GM12878 (cell line): ENCODE measurements at regions not wholly inside any gene's neighbourhood (a gene's known extent, or its start where the extent isn't known, plus 50 kb on each side); places are given as distances from the start of the nearest gene placed in this dataset.

Experiments
- BACH1 ChIP-seq: fragments of 450-650 bp; IDR thresholded peaks from 2 replicates; pipeline ENCODE4 v1.6.1; 2017; ENCODE audit warnings: mild to moderate bottlenecking, borderline replicate concordance
- CTCF ChIP-seq, 3 experiments: IDR thresholded peaks in 2 of 3; conservative IDR thresholded peaks in 1 of 3; 2 replicates each; pipeline ENCODE4 v1.5.1; 2011; ENCODE audit warnings: low read depth in 3 of 3, low read length in 3 of 3, mild to moderate bottlenecking in 3 of 3, control low read depth in 2 of 3, moderate library complexity in 2 of 3, inconsistent platforms in 1 of 3, mixed read lengths in 1 of 3; ENCODE audit not compliant: control insufficient read depth in 2 of 3, insufficient read depth in 1 of 3; ENCODE audit errors: extremely low read depth in 1 of 3
- HDAC2 ChIP-seq: fragments of 200-600 bp; sonication (generic); IDR thresholded peaks from 2 replicates; pipeline ENCODE4 v1.6.1; 2017
- HDAC6 ChIP-seq: fragments of 200-600 bp; sonication (generic); IDR thresholded peaks from one replicate; pipeline ENCODE4 v1.8.0; 2017; ENCODE audit warnings: antibody characterized with exemption; ENCODE audit not compliant: unreplicated experiment
- JUNB ChIP-seq: IDR thresholded peaks from 2 replicates; pipeline ENCODE4 v1.6.1; 2016; ENCODE audit warnings: antibody characterized with exemption, mild to moderate bottlenecking
- JUND ChIP-seq: IDR thresholded peaks from 2 replicates; pipeline ENCODE4 v1.6.1; 2012; ENCODE audit warnings: low read depth, mild to moderate bottlenecking, low read length, improper control_type of control experiment, moderate library complexity
- NKRF ChIP-seq: fragments of 450-650 bp; conservative IDR thresholded peaks from 2 replicates; pipeline ENCODE4 v1.6.1; 2017; ENCODE audit warnings: mild to moderate bottlenecking, moderate library complexity
- POLR2A ChIP-seq: IDR thresholded peaks from 2 replicates; pipeline ENCODE4 v1.6.1; 2011; ENCODE audit warnings: low read depth, mild to moderate bottlenecking, low read length
- SP1 ChIP-seq: IDR thresholded peaks from one replicate; pipeline ENCODE4 v1.6.1; 2011; ENCODE audit warnings: low read depth, low read length
- ZZZ3 ChIP-seq: IDR thresholded peaks from 2 replicates; pipeline ENCODE4 v1.6.1; 2011; ENCODE audit warnings: low read depth; ENCODE audit not compliant: control insufficient read depth, insufficient read length

DNA sequence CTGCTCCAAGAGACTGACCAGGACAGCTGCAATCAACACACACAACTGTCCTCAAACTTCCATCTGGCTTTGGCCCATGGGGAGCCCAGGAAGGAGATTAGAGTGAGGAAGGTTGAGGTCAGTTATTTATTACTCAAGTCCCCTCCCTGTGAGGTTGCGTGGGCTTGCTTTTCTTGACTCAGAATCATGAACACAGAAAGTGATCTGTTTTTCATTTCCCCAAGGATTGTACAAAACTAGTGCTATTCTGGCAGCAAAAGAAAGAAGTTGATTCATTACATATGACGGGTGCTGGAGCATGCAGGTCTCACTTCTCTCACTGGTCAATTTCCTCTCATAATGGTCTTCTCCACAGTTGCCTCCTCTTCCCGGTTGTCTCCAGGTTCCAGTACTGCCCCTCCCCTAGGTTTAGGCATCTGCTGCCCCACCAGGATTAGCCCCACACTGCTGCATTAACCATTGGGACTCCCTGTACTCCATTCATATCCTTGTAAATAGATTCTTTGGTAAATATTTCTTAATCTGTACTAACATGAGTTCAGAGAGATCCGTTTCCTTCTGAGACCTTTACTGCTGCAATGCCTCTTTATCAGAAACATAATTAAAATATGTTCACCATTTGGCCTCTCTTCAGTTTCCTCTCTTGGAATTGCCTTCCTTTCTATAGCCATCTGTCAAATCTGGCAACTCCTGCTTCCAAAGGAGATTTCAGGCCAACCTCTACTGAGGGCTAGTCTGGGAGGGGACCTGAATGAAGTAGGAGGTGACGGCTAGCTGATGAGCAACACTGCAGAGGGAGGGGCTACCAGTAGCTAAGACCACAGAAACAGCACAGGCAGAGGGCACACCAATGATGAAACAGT, 888.8 kb downstream of the QKI start:
- TF ChIP-seq CTCF (IDR thresholded peaks at IDR 0.05 in 2 of 3, conservative IDR thresholded peaks at IDR 0.05 in 1 of 3; ENCODE audit: control insufficient read depth in 2 of 3, extremely low read depth in 1 of 3, insufficient read depth in 1 of 3, low read depth in 3 of 3, low read length in 3 of 3) = no peak
- TF ChIP-seq JUNB = no peak
- TF ChIP-seq POLR2A = no peak
- no peak for TF ChIP-seq NKRF
- no peak for TF ChIP-seq ZZZ3
- no peak for TF ChIP-seq JUND
- no peak for TF ChIP-seq HDAC2
- no peak for TF ChIP-seq BACH1
- TF ChIP-seq HDAC6 = no peak
- no peak for TF ChIP-seq SP1
